HepG2 (cell line): ENCODE measurements at regions not wholly inside any gene's neighbourhood (a gene's known extent, or its start where the extent isn't known, plus 50 kb on each side); places are given as distances from the start of the nearest gene placed in this dataset.

Experiments
- ARHGAP35 ChIP-seq: sonication (generic); formaldehyde crosslinking; IDR thresholded peaks from 2 replicates; pipeline ENCODE4 v1.9.0; 2022; ENCODE audit warnings: mild to moderate bottlenecking, inconsistent platforms, moderate library complexity, missing genetic modification reagents, borderline replicate concordance
- ASH2L ChIP-seq: fragments of 300-600, 200-600 bp; sonication (generic); IDR thresholded peaks from 2 replicates; pipeline ENCODE4 v1.7.0; 2017; ENCODE audit warnings: low read depth, mild to moderate bottlenecking, moderate library complexity, mixed read lengths, low read length; ENCODE audit not compliant: insufficient read length
- ATF1 ChIP-seq: IDR thresholded peaks from 2 replicates; pipeline ENCODE4 v1.6.1; 2016; ENCODE audit warnings: mild to moderate bottlenecking, control low read depth
- ATF3 ChIP-seq: sonication (generic); formaldehyde crosslinking; IDR thresholded peaks from 2 replicates; pipeline ENCODE4 v1.4.0; 2020; ENCODE audit warnings: missing genetic modification reagents
- BORCS8-MEF2B ChIP-seq: sonication (generic); formaldehyde crosslinking; IDR thresholded peaks from 2 replicates; pipeline ENCODE4 v1.8.0; 2022; ENCODE audit warnings: mild to moderate bottlenecking, missing genetic modification reagents
- CCDC6 ChIP-seq: sonication (generic); formaldehyde crosslinking; IDR thresholded peaks from 2 replicates; pipeline ENCODE4 v1.8.1; 2022; ENCODE audit warnings: mild to moderate bottlenecking, missing genetic modification reagents, moderate library complexity
- ELF4 ChIP-seq: sonication (generic); formaldehyde crosslinking; IDR thresholded peaks from 2 replicates; pipeline ENCODE4 v1.5.0; 2020; ENCODE audit warnings: missing genetic modification reagents, mild to moderate bottlenecking, moderate library complexity, borderline replicate concordance
- GTF3A ChIP-seq: sonication (generic); formaldehyde crosslinking; conservative IDR thresholded peaks from 2 replicates; pipeline ENCODE4 v1.4.0; 2020; ENCODE audit warnings: mild to moderate bottlenecking, missing genetic modification reagents
- HINFP ChIP-seq: sonication (generic); formaldehyde crosslinking; IDR thresholded peaks from 2 replicates; pipeline ENCODE4 v1.4.0; 2020; ENCODE audit warnings: low read depth, mild to moderate bottlenecking, missing genetic modification reagents
- POLR2AphosphoS2 ChIP-seq: IDR thresholded peaks from 2 replicates; pipeline ENCODE4 v1.6.1; 2011; ENCODE audit warnings: low read depth, low read length, improper control_type of control experiment
- PRPF4 ChIP-seq: fragments of 200-400 bp; formaldehyde crosslinking; IDR thresholded peaks from 2 replicates; pipeline ENCODE4 v1.6.1; 2016; ENCODE audit warnings: low read length, low read depth; ENCODE audit not compliant: poor library complexity, severe bottlenecking
- SALL2 ChIP-seq: sonication (generic); formaldehyde crosslinking; IDR thresholded peaks from 2 replicates; pipeline ENCODE4 v1.8.1; 2023; ENCODE audit warnings: mild to moderate bottlenecking, missing genetic modification reagents, inconsistent platforms
- SOX5 ChIP-seq: IDR thresholded peaks from 2 replicates; pipeline ENCODE4 v1.6.1; 2016; ENCODE audit warnings: borderline replicate concordance
- SP140L ChIP-seq: sonication (generic); formaldehyde crosslinking; IDR thresholded peaks from 2 replicates; pipeline ENCODE4 v1.4.0; 2020; ENCODE audit warnings: missing genetic modification reagents, borderline replicate concordance
- THAP11 ChIP-seq: IDR thresholded peaks from 2 replicates; pipeline ENCODE4 v1.6.1; 2016; ENCODE audit warnings: missing biosample characterization, missing genetic modification reagents
- TRIM24 ChIP-seq: sonication (generic); formaldehyde crosslinking; IDR thresholded peaks from 2 replicates; pipeline ENCODE4 v1.8.0; 2022; ENCODE audit warnings: mild to moderate bottlenecking, missing genetic modification reagents
- XRCC5 ChIP-seq: fragments of 200-400 bp; formaldehyde crosslinking; optimal IDR thresholded peaks from 2 replicates; pipeline ENCODE3; 2017; ENCODE audit warnings: mild to moderate bottlenecking, low read length
- ZFY ChIP-seq: sonication (generic); formaldehyde crosslinking; IDR thresholded peaks from 2 replicates; pipeline ENCODE4 v1.4.0; 2020; ENCODE audit warnings: missing genetic modification reagents
- ZNF615 ChIP-seq: sonication (generic); formaldehyde crosslinking; IDR thresholded peaks from 2 replicates; pipeline ENCODE4 v1.5.0; 2020; ENCODE audit warnings: mild to moderate bottlenecking, missing genetic modification reagents, borderline replicate concordance
- ZSCAN31 ChIP-seq: sonication (generic); formaldehyde crosslinking; IDR thresholded peaks from 2 replicates; pipeline ENCODE4 v1.5.0; 2020; ENCODE audit warnings: low read depth, mild to moderate bottlenecking, missing genetic modification reagents
- TF ChIP-seq, protein P1 (sequence below): sonication (generic); formaldehyde crosslinking; IDR thresholded peaks from 2 replicates; pipeline ENCODE4 v1.4.0; 2020; ENCODE audit warnings: missing genetic modification reagents
- TF ChIP-seq, protein P2 (sequence below): IDR thresholded peaks from 2 replicates; pipeline ENCODE4 v1.6.1; 2016; ENCODE audit warnings: low read depth, borderline replicate concordance
- TF ChIP-seq, protein P3 (sequence below): sonication (generic); formaldehyde crosslinking; IDR thresholded peaks from 2 replicates; pipeline ENCODE4 v1.5.0; 2020; ENCODE audit warnings: missing genetic modification reagents
- TF ChIP-seq, protein P4 (sequence below): sonication (generic); formaldehyde crosslinking; IDR thresholded peaks from 2 replicates; pipeline ENCODE4 v1.5.0; 2020; ENCODE audit warnings: mild to moderate bottlenecking, low read depth, missing genetic modification reagents, borderline replicate concordance

- TF ChIP-seq, protein P1, sequence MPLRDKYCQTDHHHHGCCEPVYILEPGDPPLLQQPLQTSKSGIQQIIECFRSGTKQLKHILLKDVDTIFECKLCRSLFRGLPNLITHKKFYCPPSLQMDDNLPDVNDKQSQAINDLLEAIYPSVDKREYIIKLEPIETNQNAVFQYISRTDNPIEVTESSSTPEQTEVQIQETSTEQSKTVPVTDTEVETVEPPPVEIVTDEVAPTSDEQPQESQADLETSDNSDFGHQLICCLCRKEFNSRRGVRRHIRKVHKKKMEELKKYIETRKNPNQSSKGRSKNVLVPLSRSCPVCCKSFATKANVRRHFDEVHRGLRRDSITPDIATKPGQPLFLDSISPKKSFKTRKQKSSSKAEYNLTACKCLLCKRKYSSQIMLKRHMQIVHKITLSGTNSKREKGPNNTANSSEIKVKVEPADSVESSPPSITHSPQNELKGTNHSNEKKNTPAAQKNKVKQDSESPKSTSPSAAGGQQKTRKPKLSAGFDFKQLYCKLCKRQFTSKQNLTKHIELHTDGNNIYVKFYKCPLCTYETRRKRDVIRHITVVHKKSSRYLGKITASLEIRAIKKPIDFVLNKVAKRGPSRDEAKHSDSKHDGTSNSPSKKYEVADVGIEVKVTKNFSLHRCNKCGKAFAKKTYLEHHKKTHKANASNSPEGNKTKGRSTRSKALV = no peak
- TF ChIP-seq, protein P2, sequence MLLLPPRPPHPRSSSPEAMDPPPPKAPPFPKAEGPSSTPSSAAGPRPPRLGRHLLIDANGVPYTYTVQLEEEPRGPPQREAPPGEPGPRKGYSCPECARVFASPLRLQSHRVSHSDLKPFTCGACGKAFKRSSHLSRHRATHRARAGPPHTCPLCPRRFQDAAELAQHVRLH (CRISPR knock-in tag) = 0 out of 2 replicates have a peak, but pooled peaks have one; percentile 21
- TF ChIP-seq SOX5 (CRISPR knock-in tag) = peak; percentile 60; the same call in 1 of the 2 replicates
- TF ChIP-seq, protein P3, sequence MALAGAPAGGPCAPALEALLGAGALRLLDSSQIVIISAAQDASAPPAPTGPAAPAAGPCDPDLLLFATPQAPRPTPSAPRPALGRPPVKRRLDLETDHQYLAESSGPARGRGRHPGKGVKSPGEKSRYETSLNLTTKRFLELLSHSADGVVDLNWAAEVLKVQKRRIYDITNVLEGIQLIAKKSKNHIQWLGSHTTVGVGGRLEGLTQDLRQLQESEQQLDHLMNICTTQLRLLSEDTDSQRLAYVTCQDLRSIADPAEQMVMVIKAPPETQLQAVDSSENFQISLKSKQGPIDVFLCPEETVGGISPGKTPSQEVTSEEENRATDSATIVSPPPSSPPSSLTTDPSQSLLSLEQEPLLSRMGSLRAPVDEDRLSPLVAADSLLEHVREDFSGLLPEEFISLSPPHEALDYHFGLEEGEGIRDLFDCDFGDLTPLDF (CRISPR knock-in tag) = no peak
- no peak for TF ChIP-seq GTF3A (CRISPR knock-in tag)
- peak; percentile 29 for TF ChIP-seq ASH2L
- no peak for TF ChIP-seq POLR2AphosphoS2
- TF ChIP-seq TRIM24 (CRISPR knock-in tag) = 0 out of 2 replicates have a peak, but pooled peaks have one; percentile 59
- peak; percentile 67 for TF ChIP-seq THAP11 (CRISPR knock-in tag)
- no peak for TF ChIP-seq SP140L
- no peak for TF ChIP-seq ELF4
- TF ChIP-seq HINFP = no peak
- 0 out of 2 replicates have a peak, but pooled peaks have one; percentile 47 for TF ChIP-seq CCDC6 (CRISPR knock-in tag)
- TF ChIP-seq XRCC5 = no peak
- TF ChIP-seq ZNF615 (CRISPR knock-in tag) = no peak
- no peak for TF ChIP-seq SALL2
- no peak for TF ChIP-seq ZSCAN31 (CRISPR knock-in tag)
- TF ChIP-seq PRPF4 = no peak
- no peak for TF ChIP-seq ATF1 (CRISPR knock-in tag)
- TF ChIP-seq ATF3 (CRISPR knock-in tag) = no peak
- TF ChIP-seq, protein P4, sequence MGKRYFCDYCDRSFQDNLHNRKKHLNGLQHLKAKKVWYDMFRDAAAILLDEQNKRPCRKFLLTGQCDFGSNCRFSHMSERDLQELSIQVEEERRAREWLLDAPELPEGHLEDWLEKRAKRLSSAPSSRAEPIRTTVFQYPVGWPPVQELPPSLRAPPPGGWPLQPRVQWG (CRISPR knock-in tag) = no peak
- no peak for TF ChIP-seq ZFY
- TF ChIP-seq ARHGAP35 (CRISPR knock-in tag) = no peak
- no peak for TF ChIP-seq BORCS8-MEF2B
Observed at GRCh38 chr9:78406933-78407332, 110.0 kb downstream of the PSAT1 start (continued).
